WI38 (cell line): ENCODE measurements at regions not wholly inside any gene's neighbourhood (a gene's known extent, or its start where the extent isn't known, plus 50 kb on each side); places are given as distances from the start of the nearest gene placed in this dataset.
A peak's percentile ranks its signal among the peaks of the same experiment; 100 is the strongest.

Experiments used
- H3K4me3 ChIP-seq: 2 replicates; pipeline ENCODE4 v1.5.1; 2011; ENCODE audit warnings: low read depth, mild to moderate bottlenecking, control low read depth, low read length
- TF ChIP-seq, protein P1 (sequence below): IDR thresholded peaks from 2 replicates; pipeline ENCODE4 v1.5.1; 2012; ENCODE audit warnings: low read depth, mild to moderate bottlenecking, control low read depth, low read length

DNA sequence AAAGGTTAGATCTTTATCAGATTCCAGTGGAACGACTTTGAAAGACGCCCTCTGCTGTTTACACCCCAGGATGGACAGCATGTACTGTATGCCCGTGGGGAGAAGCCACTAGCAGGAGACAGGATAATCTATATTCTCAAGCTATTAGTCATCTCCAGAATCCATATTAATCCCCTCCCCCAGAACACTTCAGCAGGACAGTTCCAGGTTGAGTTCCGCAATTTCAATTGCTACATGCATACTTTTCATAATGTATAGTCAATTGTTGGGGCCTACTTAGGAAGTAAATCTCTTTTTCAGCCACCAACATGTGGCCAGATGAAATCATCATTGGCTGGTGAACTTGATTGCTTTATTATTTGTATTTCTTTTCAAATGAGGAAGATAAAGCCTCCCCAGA, 313.1 kb upstream of the SMIM30 start:
- TF ChIP-seq, protein P1, sequence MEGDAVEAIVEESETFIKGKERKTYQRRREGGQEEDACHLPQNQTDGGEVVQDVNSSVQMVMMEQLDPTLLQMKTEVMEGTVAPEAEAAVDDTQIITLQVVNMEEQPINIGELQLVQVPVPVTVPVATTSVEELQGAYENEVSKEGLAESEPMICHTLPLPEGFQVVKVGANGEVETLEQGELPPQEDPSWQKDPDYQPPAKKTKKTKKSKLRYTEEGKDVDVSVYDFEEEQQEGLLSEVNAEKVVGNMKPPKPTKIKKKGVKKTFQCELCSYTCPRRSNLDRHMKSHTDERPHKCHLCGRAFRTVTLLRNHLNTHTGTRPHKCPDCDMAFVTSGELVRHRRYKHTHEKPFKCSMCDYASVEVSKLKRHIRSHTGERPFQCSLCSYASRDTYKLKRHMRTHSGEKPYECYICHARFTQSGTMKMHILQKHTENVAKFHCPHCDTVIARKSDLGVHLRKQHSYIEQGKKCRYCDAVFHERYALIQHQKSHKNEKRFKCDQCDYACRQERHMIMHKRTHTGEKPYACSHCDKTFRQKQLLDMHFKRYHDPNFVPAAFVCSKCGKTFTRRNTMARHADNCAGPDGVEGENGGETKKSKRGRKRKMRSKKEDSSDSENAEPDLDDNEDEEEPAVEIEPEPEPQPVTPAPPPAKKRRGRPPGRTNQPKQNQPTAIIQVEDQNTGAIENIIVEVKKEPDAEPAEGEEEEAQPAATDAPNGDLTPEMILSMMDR = no peak
- no peak overlapping the region for H3K4me3 ChIP-seq

DNA sequence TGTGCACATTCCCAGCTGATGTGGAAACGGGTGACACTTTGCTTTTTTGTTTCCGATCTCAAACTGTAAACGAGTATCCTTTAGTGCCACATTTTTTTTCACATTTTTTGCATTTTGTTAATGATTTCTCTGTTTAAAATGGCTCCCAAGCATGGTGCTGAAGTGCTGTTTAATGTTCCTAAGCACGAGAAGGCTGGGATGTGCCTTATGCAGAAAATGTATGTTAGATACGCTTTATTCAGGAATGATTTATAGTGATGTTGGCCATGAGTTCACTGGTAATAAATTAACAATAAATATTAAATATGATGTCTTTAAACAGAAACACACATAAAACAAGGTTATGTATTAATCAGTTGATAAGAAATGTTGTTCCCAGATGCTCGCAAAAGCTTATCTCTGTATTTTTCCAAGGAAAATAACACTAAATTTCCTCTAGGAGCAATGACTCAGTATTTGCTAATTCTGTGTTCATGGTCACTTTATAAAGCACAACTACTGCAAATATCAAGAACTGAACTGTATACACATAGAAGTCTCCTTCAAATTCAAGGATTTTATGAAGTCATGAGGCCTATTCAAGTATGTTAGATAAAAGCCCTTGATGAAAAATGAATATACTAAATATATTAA, 305.9 kb upstream of the SMIM30 start:
- H3K4me3 ChIP-seq = no peak overlapping the region
- TF ChIP-seq, protein P1 = no peak

DNA sequence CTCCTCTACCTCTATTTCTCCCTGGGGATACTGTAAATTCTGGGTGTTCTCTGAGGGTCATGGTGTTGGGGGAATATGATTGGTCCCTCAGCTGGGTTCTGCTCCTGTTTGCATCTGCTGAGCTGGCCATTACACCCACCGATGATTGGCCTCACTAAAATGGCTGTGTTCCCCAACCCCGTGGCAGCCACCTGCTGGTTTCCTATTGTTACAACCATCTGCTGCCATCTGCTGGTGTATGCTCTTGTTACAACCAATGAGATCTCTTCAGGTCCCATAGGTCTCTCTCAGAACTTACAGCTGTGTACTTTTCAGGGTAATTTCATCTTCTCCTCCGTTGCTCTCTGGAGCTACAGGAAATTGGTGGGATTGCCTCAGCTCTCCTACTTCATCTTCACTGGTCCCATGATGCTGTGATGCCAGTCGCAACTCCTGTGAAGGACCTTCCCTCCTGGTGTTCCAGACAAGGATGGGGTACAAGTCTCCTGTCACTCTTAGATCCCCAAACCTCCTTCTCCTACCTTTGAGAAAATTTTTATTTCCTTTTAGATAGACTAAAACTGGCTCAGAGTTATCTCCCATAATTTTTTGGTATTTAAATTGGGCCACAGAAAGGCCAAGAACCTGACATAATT, 303.5 kb upstream of the SMIM30 start:
- TF ChIP-seq, protein P1 = peak; percentile 73
- no peak overlapping the region for H3K4me3 ChIP-seq

DNA sequence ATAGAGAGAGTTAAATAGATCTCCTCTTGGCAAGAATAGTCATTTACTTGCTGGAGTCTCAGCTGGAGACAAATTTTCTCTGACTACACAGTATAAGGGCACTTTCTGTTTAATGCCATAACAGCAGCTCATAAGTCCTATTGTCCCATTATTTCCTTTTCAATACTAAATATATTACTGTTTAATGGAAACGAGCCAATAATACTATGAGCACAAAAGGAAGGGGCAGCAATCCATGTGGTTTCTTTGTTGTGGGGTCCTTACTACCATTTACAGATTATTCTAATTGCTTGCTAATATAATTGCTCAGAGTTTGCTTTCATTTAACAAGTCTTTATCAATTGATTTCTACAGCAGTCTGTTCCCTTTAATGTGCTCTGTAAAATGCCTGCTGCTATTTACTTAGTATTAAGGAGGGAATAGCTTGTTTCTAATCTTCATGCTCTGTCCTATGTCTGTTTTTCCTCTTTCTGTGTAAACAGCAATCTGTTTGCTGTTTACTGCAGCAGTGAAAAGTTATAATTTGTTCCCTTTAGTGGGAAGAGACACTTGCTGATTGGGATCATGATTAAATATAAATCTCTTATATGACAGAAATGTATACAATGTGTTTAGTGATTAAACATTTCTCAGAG, 296.2 kb upstream of the SMIM30 start:
- H3K4me3 ChIP-seq = no peak overlapping the region
- TF ChIP-seq, protein P1 = no peak

DNA sequence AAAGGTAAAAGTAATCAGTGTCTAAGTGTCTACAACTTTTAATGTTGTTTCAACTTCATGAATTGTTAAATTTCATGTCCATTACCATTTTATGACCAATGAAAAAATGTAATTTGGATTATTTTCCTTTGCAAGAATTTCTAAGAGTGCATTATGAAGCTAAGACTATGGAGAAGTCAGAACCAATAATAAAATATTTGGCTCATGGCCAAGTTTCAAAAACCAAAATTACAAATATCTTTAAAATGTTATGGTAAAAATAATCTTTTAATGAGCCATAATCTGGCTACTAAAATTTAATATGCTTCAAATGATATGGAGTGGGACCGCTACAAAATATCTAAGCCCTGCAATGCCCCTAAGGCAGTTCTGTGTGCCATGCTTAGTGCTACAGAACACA, 294.1 kb upstream of the SMIM30 start:
- TF ChIP-seq, protein P1 = no peak
- no peak overlapping the region for H3K4me3 ChIP-seq

DNA sequence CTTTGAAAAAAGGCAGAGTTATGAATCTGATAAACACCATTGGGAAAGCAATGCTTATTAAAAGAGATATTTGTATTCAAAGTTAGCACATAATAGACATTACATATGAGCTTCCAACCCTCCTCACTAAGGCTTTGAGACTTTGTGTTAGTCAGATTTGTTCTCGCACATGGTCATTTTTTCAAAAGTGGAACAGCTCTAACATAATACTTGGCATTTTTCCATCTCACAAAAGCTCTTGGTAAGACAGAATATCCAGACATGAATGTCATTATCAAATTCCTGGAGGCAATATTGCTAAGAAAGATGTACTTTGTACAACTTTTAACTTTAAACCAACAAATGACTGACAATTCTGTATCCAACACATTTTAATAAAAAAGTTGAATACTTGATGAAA, 292.4 kb upstream of the SMIM30 start:
- no peak overlapping the region for H3K4me3 ChIP-seq
- TF ChIP-seq, protein P1 = no peak

DNA sequence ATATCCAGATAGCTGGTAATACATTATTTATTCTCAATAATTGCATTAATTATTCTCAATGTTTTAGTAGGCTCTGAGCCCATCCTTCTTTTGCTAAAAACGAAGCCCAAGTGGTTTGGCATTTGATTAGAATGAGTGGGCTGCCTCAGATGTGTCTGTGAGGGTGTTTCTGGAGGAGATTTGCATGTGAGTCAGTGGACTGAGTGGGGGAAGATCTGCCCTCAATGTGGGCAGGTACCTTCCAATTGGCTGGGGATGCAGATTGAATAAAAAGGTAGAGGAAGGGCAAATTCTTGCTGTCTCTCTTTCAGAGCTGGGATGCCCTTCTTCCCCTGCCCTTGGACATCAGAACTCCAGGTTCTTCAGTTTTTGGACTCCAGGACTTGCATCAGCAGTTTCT, 290.6 kb upstream of the SMIM30 start:
- TF ChIP-seq, protein P1 = no peak
- no peak overlapping the region for H3K4me3 ChIP-seq
